ENCODE measurements at regions not wholly inside any gene's neighbourhood (a gene's known extent, or its start where the extent isn't known, plus 50 kb on each side); places are given as distances from the start of the nearest gene placed in this dataset.
A peak's percentile ranks its signal among the peaks of the same experiment; 100 is the strongest.
"Not testable (repeated sequence)": the region's sequence is repeated elsewhere in the genome, so short reads cannot be mapped to it uniquely, and the experiment has no call there.

DNA sequence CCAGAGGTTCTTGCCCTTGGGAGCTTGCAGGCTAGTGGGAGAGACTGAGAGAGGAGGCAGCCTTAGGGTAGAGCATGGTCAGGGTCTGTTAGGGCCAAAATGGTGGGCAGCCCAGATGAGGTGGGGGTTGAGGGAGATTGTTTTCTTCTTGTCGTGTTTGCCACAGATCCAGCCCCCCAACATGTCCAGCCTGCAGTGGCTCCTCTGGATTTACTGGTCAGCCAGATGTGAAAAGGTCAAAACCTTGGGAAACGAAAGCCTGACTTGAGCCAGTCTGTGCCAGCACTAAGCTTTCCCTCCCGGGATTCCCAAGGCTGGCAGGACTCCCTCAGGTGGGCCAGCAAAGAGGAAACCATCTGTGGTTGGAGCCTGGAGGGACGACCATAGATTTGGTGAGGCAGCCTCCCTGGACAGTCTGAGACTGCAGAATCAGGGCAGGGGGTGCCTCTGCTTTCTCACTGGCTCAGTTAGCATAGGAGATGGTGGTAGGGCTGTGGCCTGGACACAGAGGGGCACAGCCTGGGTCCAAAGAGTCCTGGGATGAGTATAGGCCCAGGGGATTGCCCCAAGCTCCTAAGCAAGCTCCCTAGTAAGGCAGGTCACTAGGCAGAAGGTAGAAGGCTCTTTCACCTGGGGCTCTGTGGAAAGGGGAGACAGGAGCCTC is 51.2 kb upstream of the PRR23C start:
- no peak for DNase-seq (ENCODE audit: low spot score)

- no peak for DNase-seq (ENCODE audit: low spot score)
These were observed 52.0 kb upstream of the PRR23C start for GRCh38 chr3:139096670-139097069.

DNA sequence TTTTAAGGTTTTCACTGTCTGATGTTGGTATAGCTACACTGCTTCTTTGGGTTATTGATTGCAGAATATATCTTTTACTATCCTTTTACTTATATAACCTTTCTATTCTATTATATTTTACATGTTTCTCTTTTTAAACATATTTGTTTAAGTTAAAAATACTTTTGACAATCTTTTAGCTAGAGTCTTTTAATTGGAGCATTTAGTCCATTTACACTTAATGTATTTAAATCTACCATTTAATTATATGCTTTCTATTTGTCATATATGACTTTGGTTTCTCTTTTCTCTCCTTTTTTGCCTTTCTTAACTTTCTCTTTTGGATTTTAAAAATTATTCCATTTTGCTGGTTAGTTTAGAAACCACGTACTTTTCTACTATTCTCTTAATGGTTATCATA is 53.7 kb upstream of the PRR23C start:
- DNase-seq (ENCODE audit: low spot score), result no peak

- no peak for DNase-seq (ENCODE audit: low spot score)
These were observed 55.5 kb upstream of the PRR23C start for GRCh38 chr3:139099968-139100817.

DNA sequence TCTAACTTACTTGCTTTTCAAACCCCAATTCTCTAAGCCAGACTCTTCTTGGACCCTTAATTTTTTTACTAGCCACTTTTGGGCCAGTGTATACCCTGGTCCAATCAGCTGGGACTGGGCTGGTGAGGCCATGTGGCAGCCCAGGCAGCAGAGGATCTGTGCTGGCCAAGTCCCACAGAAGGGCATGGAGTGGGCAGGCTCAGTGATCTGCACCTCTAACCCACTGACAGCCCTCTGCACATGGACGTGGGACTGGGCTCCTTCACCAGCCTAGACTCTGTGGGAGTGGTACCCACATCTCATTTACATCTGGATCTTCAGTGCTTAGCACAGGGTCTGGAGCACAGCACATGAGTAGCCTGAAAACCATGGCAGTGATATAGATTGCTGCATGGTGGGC is 56.1 kb upstream of the PRR23C start:
- no peak for DNase-seq (ENCODE audit: low spot score)

DNA sequence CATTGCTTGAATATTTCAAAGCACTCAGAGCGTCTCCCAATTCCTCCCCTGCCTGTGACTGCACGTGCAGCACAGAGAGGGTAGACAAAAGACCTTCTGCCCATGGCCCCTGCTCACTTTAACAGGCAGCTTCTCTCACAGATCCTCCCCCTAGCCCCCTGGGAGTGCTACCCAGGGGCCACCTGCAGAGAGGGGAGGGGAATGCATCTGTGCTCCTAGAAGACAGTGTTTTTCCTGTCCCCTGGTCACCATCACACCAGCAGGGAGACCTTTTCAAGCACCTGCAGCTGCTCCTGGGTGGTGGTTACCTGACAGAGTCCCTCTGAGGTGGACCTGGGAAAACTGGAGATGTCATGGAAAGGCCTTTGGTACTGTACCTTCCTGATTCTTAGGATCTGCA is 56.7 kb upstream of the PRR23C start:
- no peak for DNase-seq (ENCODE audit: low spot score)

GRCh38 chr3:139103484-139103883 is 58.8 kb upstream of the PRR23C start:
- DNase-seq (ENCODE audit: low spot score), result no peak

DNA sequence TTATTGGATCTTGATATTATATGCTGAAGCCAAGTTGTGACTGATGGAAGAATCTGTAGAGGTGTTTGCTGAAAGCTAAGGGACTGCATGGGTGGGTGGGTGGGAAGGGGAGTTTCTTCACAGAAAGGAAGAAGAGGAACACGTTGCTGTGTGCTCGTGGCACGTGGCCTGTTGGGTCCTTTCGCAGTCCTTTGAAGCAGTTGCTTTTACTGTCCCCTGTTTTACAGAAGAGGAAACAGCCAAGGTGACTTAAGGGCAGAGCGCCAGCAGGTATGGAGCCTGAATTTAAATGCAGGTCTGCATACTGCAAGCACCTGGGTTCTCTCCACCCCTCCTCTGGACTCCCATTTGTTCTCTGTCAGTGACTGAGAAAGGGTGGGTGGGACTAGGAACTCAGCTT is 59.4 kb upstream of the PRR23C start:
- no peak for DNase-seq (ENCODE audit: low spot score)

DNA sequence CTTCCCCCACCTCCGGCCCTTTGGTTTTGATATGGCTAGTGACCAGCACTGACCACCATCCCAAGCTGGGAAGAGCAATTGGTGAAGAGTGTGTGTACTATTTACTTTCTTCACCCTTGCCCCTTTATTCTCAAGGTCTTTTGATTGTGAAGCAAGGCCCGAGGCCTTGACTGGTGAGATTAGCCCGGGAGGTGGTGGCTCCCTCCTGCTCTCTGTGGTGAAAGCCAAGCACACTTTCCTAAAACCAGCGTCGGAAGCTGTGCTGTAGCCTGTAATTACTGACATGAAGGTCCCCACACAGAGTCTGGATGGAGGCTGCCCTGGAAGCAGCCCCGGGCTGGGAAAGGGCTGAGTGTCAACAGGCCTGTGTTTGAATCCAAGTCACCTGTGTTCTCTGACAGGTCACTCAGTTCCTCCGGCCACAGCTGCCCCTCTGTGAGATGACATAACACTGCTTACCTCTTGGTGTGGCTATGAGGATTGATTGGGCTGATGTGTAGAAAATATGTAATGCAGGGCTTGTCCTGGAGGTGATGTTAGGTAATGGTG is 60.5 kb upstream of the PRR23C start:
- no peak for DNase-seq (ENCODE audit: low spot score)

DNA sequence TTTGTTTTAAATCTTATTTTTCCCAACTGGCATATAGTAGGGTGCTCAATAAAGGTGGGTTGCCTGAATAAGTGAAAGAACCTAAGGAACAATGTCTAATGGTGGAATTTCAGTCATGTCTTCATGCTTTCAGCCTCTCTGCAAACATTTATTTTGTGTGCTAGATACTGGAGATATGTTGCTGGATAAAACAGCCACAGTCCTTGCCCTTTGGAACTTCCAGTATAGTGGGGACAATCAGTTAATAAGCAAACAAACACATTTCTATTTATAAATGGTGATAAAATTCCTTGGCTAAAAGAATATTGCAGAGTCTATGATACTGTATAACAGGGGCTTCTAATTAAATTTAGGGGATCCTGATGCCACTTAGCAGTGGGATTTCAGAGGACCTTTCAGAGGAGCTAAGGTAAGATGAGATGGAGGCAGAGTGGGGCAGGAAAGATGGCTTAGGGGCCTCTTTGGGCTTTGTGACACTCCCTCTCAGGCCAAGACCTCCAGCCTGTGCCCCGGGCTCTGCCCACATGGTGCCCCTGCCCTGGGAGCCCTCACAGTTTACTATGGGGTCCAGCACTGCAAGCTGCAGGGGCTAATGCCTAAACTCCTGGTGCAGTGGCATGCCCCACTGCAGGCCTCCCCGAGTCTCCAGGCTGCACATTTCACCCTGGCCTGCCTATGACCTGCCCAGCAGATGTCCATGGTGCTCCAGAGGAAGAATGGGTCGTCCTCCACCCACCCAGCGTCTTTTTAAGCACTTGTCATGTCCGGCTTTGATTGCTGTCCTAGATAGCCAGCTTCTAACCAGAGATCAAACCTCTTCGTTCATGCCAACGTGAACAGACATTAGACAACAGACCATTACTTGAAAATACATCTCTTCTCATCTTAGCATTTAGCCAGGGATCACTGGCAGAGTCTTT is 61.6 kb upstream of the PRR23C start:
- DNase-seq (ENCODE audit: low spot score), result no peak

DNA sequence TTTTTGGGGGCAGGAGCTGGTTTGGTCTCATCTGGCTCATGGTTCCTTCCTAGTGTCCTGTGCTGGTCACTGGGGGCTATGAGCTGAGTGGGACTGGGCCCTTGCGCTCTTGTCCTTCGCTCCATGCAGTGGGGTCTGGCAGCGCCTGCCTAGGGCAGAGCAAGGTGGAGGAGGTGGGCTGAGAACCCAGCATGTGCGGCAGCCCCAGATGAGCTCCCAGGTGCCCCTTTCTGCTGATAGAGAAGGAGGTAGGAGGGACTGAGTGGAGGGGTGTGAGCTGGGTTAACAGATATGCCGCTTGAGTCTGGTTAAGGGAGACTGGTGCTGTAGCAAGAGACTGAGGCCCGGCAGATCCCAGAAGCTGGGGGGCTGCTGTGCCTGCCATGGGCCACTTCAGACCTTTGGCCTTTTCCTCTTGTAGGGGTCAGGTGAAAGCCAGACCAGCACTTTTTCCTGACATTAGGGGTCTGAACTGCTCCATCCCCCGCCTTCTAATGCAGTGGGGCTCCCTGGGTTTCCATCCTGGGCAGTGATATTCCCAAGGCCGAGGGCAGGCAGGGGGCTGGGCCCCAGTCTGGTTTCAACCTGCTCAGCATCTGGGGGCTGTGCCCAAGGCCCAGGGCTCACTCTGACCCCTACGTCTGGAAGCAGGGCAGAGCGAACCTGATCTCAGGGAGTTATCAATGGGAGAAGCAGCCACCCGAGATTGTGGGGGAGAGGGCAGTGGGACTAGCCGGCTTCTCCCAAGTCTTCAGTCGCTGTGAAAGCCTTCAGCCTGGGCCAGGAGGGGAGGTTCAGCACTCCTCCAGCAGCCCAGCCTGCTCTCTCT is 62.9 kb upstream of the PRR23C start:
- no peak for DNase-seq (ENCODE audit: low spot score)

DNA sequence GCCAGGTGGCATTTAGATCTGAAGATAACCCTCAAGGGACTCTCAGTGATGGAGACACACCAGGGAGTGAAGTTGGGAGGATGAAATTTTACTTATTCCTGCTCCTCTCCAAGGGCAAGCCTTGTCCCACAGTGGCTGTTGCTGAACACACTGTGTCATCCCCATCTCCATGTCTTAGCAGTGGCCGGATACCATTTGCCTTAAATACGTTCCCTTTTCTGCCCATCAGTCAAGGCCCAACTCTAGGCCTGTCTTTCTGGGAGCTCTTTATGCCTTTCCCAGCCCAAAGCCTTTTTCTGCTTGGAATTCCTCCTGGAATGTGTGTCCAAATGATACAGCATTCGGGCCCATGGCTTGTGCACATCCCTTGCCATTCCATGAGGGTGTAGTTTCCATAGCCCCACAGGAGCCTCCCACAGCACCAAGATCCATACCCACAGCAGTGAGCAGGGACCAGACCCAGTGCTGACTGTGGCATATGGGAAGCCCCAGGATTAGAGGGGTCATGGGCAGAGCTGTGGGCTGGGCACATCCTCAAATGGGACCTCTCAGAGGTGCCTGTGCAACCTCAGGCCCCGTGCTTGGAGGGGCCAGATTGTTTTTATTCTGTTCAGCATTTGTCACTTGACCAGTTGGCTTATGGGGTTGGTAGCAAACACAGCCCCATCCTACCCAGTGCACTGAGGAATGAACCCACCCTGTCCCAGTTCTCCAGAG is 63.7 kb upstream of the PRR23C start:
- no peak for DNase-seq (ENCODE audit: low spot score)

DNA sequence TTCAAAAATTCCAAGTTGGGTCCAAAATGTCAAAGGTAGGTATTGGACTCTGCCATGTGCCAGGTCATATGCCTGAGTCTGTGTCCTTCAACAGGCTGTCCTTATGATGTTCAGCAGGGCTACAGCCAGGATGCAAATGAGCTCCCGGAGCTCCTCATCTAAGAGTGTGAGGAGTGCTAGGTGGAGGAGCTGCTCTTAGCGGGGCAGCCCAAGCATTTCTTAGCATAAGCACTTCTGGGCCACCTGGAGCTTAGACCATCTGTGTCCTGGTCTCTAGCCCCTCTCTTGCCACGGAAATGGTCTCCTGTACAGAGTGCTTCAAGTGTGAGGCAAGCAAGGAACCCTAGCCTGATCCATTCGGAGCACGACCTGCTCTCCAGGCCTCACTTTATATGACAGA is 64.6 kb upstream of the PRR23C start:
- DNase-seq (ENCODE audit: low spot score), result no peak

DNA sequence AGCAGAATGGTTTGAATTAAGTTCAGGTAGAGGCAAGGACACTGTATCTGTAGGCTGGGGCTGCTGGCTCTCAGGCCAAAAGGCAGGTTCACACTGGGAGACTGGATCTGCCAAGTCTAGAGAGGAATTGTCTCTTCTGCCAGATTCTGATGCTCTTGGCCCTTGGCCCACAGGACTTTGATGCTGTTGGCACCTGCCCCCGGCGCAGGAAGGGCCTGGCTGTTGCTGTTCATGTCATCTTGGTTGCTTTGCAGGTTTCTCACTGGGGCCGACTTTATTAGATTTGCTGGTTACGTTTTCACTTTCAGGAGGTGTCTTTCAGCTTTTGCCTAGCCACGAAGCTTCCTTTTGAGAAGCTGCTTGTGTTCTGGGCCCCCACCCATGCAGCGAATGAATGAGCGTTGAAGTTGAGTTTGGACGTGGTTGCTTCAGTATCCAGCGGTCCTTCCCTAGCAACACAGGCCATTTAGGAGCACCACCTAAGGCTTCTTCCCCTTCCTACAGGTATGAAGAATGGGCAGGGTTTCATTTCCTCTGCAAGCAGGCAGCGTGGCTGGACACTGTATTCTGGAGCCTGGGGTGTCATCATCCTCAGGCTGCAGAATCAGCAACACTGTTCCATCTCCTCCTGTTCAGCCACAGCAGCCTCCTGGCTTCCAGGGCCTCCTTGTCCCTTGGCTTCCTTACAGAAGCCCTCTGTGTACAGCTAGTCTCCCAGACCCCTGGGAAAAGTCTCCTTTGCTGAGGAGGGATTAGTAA is 65.6 kb upstream of the PRR23C start:
- DNase-seq (ENCODE audit: low spot score), result no peak

DNA sequence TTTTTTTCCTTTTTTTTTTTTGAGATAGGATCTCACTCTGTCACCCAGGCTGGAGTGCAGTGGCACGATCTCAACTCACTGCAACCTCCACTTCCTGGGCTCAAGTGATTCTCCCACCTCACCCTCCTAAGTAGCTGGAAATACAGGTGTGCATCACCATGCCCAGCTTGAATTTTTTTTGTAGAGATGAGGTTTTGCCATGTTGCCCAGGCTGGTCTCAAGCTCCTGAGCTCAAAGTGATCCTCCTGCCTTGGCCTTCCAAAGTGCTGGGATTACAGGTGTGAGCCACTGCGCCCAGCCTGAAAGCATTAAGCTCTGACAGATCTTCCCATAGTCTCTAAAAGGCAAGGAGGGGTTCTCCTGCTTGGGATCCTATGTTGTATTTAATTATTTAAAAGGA is 66.2 kb upstream of the PRR23C start:
- not testable (repeated sequence) for DNase-seq (ENCODE audit: low spot score)

GRCh38 chr3:139111392-139112229 is 66.9 kb upstream of the PRR23C start:
- peak; percentile 41 for DNase-seq (ENCODE audit: low spot score)

DNA sequence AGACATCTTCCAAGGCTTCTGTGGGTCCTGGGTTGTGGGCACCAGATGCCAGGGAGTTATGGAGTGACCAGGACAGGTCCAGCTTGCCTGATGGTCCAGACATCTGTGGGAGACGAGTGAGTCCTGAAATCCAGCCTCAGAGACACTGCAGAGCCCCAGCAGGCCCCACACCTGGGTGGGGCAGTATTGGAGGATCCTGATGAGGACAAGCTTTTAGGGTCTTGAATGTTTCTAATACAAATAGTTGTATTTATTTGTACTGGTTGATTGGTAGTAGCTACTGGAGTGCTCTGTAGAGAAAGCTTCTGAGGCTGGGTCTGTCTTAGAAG is 67.5 kb upstream of the PRR23C start:
- no peak for DNase-seq (ENCODE audit: low spot score)

- DNase-seq (ENCODE audit: low spot score), result no peak
These were observed 68.7 kb upstream of the PRR23C start for GRCh38 chr3:139113231-139113992.
